Vagina (tissue), 2 donors: ENCODE measurements at regions not wholly inside any gene's neighbourhood (a gene's known extent, or its start where the extent isn't known, plus 50 kb on each side); places are given as distances from the start of the nearest gene placed in this dataset.

Experiments used
- CTCF ChIP-seq, 3 experiments: fragments of 450-650 bp in 2 of 3; fragments of 200-600 bp in 1 of 3; sonication (generic) in 1 of 3; IDR thresholded peaks; one replicate each; pipeline ENCODE4 v1.5.1; 2017 to 2019; ENCODE audit warnings: antibody characterized with exemption in 3 of 3, mild to moderate bottlenecking in 2 of 3, moderate library complexity in 2 of 3
- POLR2A ChIP-seq, 2 donors: fragments of 450-650 bp; IDR thresholded peaks; one replicate each; pipeline ENCODE4 v1.6.1; 2017; ENCODE audit warnings: antibody characterized with exemption in 2 of 2, mild to moderate bottlenecking in 2 of 2, moderate library complexity in 2 of 2
- POLR2AphosphoS5 ChIP-seq, 2 donors: sonication (generic); formaldehyde crosslinking; IDR thresholded peaks; one replicate each; pipeline ENCODE4 v1.9.0; 2017; ENCODE audit warnings: antibody characterized with exemption in 2 of 2, mild to moderate bottlenecking in 2 of 2, low read depth in 1 of 2; ENCODE audit not compliant: insufficient read depth in 1 of 2

GRCh38 chr5:52544738-52545137, 243.0 kb upstream of the ITGA1 start:
- no peak for TF ChIP-seq CTCF (IDR thresholded peaks at IDR 0.05)
- no peak for TF ChIP-seq POLR2A (IDR thresholded peaks at IDR 0.05)
- no peak for TF ChIP-seq POLR2AphosphoS5 (IDR thresholded peaks at IDR 0.05; ENCODE audit: insufficient read depth in 1 of 2, low read depth in 1 of 2)
